DMS153 (cell line): ENCODE measurements at regions not wholly inside any gene's neighbourhood (a gene's known extent, or its start where the extent isn't known, plus 50 kb on each side); places are given as distances from the start of the nearest gene placed in this dataset.
A peak's percentile ranks its signal among the peaks of the same experiment; 100 is the strongest.

ENCODE experiments used
- DNase-seq: peaks from one replicate; lab custom pipeline; 2025; lab: John Stamatoyannopoulos, UW

- no peak for DNase-seq
These were observed 319.4 kb downstream of the SIPA1L2 start for GRCh38 chr1:232310541-232310940.

DNA sequence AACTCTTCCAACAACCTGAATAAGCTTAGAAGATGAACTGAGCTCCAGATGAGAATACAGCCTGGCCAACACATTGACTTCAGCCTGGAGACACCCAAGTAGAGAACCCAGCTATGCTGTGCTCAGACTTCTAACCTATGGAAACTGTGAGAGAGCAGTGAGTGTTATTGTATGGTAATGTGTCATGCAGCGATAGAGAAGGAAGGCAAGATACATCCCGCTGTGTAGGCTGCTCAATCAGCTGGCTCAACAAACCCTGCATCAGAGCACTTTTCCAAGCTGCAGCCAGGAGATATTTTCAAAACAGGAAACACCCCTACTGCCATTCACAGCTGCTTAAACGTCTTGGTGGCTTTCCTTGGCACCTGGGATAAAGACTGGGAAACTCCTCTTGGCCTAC is 321.3 kb downstream of the SIPA1L2 start:
- no peak for DNase-seq

DNA sequence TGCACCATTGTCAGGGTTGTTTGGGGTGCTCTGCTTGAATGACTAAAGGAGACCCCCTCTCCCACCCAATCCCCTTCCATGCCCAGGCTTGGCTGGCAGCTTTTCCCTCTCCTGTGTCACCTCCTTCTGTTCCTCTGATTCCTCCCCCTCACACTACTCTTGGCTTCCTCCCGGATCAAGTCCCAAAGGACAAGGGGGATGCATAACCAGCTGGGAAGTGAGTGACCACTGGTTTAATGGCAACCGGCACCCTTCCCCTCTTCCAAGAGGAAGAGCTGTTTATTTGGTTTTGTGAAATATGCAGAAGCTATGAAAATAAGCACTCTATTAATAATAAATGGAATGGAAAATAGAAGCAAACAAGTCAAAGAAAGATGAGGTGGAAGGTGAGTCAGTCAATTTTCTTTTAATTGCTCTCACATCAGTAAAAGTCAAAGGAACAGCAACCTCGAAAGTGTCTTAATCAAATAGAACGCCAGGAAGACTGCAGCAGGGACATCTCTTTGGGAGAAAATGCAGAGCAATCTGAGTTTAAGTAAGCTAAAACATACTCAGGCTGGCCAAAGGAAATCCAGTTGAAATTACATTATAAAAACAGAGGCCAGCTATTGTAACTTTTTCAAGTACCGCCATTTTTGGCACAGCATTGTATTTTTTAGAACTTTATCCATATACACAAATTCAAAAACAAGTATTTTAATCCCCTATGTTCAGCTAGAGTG is 322.5 kb downstream of the SIPA1L2 start:
- DNase-seq = no peak

DNA sequence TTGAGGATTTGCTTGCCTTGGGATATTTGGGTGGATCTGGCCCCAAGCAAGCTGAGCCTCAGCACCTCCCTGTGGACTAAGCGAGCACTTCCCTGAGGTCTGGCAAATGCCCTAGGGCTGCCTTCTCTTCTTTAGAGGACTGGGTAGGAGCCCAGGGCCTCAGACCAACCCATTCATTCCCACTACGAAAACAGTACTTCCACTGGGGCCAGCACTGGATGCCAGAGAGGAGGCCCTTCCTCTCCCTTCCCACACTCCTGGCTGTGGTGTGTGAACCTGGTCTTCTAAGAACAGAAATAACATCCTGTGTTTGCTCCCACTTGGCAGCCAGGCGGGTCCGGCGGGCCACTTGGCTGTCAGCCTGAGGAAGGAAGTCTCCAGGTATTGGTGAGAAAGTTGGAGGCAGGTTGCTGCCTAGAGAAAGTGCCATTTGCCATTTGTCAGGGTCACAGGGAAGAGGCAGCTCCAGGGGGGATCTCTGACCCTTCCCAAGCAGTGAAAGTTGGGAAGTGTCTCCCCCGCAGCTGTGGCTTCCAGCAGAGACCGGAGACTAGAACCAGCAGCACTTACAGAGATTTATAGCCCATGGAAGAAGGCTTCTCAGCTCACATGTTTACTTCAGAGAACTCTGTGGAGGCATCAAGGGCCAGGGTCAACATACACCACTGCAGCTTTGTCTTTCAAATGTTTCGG is 323.5 kb downstream of the SIPA1L2 start:
- peak; percentile 53 for DNase-seq

- peak; percentile 95 for DNase-seq
These were observed 324.9 kb downstream of the SIPA1L2 start for GRCh38 chr1:232305050-232305449.

DNA sequence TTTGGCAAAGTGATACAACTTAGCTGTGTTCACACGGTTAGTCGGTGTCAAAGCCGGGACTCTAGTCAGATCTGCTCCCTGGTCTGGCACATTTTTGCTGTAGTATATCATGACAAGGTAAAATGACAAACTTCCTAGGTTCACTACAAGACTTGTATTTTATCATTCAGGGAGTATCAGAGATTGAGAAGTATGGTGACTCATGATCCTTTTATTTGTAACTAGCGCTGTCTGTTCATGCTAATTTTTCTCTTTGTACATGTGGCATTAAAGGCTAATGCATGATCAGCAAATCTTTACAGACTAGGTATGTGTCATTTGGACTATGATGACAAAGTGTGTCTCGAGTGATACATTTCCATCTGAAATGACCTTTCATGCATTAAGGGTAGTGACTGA is 326.7 kb downstream of the SIPA1L2 start:
- no peak for DNase-seq

- DNase-seq = no peak
These were observed 327.3 kb downstream of the SIPA1L2 start for GRCh38 chr1:232302376-232303221.

DNA sequence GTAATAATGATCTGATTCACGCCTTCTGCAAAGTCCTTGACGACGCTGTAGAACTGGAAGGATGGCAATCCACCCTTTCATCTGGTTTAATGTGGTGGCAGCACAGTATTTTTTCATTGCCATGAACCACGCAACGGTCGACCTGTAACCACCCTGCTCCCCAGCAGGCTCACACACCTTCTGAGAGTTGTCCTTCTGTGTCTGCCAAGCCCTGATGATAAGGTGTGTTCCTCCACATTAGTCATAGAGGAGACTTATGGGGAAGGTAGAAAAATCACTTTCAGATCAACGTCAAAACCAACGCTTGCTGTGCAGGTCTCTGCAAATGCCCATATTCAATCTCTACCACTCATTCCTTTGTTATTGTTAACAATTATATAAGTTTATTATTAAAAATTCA is 328.7 kb downstream of the SIPA1L2 start:
- DNase-seq = no peak

- no peak for DNase-seq
These were observed 329.5 kb downstream of the SIPA1L2 start for GRCh38 chr1:232300466-232300865.

- DNase-seq = no peak
These were observed 333.5 kb downstream of the SIPA1L2 start for GRCh38 chr1:232296461-232296860.

GRCh38 chr1:232293361-232293760 is 336.6 kb downstream of the SIPA1L2 start:
- no peak for DNase-seq

DNA sequence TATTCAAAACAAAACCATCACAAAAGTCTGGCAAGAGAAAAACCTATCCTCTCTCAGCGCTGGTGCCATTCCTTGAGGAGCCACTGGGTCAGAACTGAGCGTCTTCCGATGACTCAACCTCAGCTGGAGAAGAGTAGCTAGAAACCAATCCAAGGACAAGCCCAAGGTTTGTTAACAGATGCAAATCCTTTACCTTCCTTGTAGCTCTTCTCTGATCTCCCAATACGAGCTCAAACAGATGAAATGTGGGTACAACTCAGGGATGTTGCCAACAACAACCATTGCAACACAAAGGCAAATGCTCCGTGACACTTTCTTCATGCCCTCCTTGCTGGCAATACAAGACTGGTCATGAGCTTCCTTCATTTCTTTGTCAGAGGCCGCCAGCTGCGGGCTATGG is 337.1 kb downstream of the SIPA1L2 start:
- DNase-seq = no peak

DNA sequence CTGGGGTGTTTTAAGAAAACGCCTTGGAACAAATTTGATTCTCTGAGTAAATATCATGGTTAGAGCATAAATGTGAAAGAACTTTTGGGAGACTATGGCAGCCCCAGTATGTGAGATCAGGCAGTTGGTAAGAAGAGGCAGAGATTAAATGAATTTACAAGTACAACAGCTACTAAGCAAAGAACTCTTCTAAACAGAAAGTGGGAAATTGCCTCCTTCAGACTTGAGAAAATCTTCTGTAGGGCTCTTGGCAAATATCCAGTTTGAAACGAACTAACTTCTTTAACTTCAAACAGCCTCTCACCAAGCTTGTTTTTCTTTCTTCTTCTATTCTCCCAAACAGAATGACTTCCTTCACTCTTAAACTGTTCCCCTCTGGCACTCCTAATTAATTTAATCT is 337.7 kb downstream of the SIPA1L2 start:
- no peak for DNase-seq

DNA sequence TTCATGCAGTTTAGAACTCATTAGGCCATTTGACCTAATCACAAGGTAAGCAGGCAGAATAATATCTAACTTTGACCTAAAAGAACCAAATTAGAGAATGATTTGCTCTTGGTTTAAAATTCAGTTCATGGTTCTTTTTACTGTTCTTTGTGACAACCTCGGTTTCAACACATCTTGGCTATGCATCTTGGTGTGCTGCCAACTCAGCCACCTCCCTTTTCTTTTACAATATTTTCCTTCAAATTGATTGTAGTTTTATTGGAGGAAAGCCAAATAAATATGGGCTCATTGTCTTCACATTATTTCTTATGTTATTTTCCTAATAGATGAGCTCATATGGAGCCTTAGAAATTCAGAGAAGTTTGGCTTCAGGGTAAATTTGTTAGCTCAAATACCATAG is 338.3 kb downstream of the SIPA1L2 start:
- no peak for DNase-seq

DNA sequence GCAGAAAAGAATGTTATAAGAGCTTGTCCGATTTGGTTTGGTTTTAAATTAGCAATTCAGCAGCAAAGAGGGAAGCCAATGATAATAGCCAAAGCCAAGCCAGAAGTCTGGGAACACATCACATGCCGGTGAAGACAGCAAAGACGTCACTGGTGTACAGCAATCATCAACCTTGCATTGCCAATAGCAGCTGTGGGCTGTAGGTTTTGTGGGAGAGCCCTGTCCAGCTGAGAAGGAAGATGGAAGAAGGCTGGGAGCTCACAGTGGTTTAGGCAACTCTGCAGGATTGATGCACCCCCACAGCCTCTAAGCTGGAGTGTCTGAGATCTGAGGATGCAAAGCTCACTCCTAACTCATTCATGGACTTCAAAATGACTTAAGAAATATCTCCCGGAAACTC is 338.7 kb downstream of the SIPA1L2 start:
- no peak for DNase-seq

- DNase-seq = no peak
These were observed 339.4 kb downstream of the SIPA1L2 start for GRCh38 chr1:232290570-232290969.

DNA sequence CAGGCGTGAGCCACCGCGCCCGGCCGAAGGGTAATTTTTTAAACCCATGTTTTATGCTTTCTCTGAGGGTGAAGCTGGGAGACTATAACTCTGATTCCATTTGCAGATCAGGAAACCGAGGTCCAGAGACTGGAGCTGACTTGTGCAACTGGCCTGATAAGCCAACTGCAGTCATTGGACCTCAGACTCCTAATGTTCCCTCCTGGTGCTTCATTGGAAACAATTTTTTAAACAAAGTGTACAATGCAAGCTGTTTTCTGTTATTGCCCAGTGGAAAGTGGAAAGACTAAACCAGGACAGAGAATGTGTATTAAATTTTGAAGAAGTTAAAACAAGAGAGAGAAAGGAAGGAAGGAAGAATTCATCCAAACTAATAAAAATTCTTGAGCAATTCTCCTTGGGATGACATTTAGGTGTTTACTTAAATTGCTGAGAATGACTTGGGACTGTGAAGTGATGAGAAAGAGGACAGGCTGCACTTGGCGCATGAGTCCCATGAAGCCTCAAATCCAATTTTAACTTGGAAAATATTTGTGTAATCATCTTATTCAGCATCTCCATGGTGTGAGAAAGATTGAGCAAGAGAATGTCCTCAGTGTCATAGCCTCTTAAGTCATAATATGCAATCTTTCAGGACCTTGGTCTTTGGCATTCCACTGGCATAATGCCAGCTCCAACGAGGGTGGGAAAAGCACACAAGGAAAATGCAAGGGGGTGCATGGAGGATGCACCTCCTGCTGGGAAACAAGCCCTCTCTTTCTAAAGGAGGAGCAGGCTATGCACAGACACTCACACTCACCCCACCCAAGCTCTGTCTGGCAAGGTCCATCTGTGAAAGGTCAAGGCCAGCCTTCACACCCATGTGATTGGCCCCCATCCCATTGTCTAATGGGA is 342.0 kb downstream of the SIPA1L2 start:
- no peak for DNase-seq

DNA sequence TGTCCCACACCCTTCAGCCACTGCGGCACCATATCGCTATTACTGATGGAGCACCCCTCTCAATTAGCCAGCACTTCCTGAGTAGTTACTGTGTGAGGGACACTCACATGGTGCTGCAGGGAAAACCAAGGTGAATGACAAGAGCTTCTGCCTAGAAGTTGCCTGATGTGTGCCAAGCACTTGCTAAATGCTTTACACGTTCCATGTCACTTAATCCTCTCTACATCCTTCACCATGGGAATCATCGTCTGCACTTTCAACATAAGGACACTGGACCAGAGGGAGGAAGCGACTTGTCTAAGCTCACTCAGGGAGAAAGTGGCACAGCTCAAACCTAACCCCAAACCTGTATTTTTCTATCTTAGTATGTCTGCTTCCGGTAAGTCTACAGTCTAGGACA is 344.8 kb downstream of the SIPA1L2 start:
- DNase-seq = no peak

- DNase-seq = peak; percentile 75
These were observed 346.1 kb downstream of the SIPA1L2 start for GRCh38 chr1:232283864-232284263.

DNA sequence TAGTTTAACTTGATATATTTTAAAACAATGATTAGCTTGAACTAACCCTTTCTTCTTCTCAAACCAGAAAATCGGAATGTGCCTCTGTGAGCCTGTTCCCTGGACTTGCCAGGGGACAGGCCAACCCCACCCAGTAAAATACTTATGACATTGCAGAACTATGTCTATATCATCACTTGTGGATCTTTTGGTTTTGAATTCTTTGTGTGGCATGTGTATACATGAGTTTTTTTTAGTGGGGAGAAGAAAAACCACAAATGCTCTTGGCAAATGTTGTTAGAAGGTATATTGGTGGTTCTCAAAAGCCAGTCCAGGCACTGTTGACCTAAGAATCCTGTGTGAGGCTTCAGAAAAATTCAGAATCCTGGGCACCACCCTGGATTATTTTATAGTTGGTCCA is 347.4 kb downstream of the SIPA1L2 start:
- DNase-seq = no peak

DNA sequence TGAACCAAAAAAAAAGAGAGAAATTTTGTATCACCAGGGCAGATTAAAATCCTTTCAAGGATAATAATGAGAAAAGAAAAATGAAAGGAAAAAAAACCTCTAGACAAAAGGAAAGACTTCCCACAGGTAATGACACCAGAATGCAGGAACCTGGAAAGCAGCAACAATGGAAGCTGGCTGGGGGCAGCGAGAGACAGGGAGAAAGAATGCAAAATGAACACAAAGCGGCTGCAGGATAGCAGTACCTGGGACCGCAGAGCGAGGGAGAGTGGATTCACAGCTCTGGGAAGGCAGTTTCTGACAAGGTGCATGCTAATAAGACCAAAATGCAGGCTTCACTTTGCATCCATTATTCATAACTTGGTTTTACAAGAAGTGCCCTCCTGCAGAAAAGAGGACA is 349.0 kb downstream of the SIPA1L2 start:
- no peak for DNase-seq

DNA sequence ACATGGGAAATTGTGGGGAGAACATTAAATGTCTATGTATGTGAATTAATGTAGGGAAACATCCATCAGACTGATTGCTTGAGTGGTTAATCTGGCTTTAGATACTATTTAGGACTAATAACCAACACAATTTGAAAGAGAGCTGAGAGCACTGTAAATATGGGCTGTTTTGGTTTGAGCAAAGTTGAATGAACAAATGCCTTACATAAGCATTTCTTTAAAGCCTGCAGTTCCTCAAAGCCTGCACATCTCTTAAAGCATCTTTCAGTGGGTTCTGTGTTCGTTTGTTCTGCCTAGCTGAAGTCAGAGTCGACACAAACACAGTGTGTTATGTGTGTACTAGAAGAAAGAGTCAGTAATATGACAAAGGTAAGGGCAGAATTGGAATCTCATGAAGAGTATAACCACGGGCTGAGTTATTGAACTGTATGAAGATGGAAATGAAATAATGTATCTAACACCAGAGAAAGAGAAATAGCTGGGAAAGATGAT is 350.0 kb downstream of the SIPA1L2 start:
- no peak for DNase-seq
